CD4-positive, alpha-beta T cell (primary cell): ENCODE measurements at regions not wholly inside any gene's neighbourhood (a gene's known extent, or its start where the extent isn't known, plus 50 kb on each side); places are given as distances from the start of the nearest gene placed in this dataset.
"Not testable (repeated sequence)": the region's sequence is repeated elsewhere in the genome, so short reads cannot be mapped to it uniquely, and the experiment has no call there.

Experiments
- ATAC-seq: fragments of 200-7000 bp; cut with Tn5 transposase; one replicate; pipeline ENCODE4 v1.10.0; 2022; ENCODE audit warnings: mild to moderate bottlenecking; ENCODE audit not compliant: poor library complexity
- CTCF ChIA-PET: fragments of 350-600 bp; sonication (Branson Sonifier 250); formaldehyde crosslinking; loops from one replicate; lab custom pipeline; 2021; ENCODE audit warnings: antibody characterized with exemption, inconsistent platforms; lab: Charles Lee
- POLR2A ChIA-PET: fragments of 350-600 bp; sonication (Branson Sonifier 250); formaldehyde crosslinking; loops from one replicate; lab custom pipeline; 2021; ENCODE audit warnings: antibody characterized with exemption, inconsistent platforms; lab: Charles Lee
- DNase-seq, 14 experiments: peaks; one replicate each; pipeline ENCODE4 v3.0.0-alpha.2; 2013 to 2020; ENCODE audit warnings: mixed read lengths in 2 of 14
- H3K27ac ChIP-seq, 2 donors: one replicate each; pipeline versions ENCODE4 v1.5.1 to v1.7.0; 2013; ENCODE audit warnings: low read length in 2 of 2, low read depth in 1 of 2, mild to moderate bottlenecking in 1 of 2
- H3K27me3 ChIP-seq, 2 experiments: 1 replicate in 1 of 2; 2 replicates in 1 of 2; pipeline versions ENCODE4 v1.6.1 to v1.7.0; 2013; ENCODE audit warnings: low read length in 2 of 2, control low read depth in 1 of 2, mild to moderate bottlenecking in 1 of 2, moderate library complexity in 1 of 2; ENCODE audit not compliant: insufficient read depth in 2 of 2, control insufficient read depth in 1 of 2
- H3K36me3 ChIP-seq: one replicate; pipeline ENCODE4 v1.6.1; 2013; ENCODE audit warnings: low read length, control low read depth; ENCODE audit not compliant: insufficient read depth
- H3K4me1 ChIP-seq: one replicate; pipeline ENCODE4 v1.6.1; 2013; ENCODE audit warnings: low read length, control low read depth; ENCODE audit not compliant: insufficient read depth
- H3K4me3 ChIP-seq: one replicate; pipeline ENCODE4 v1.5.1; 2013; ENCODE audit warnings: mild to moderate bottlenecking, low read length, moderate library complexity
- H3K9me3 ChIP-seq, 2 experiments: 1 replicate in 1 of 2; 2 replicates in 1 of 2; pipeline versions ENCODE4 v1.6.1 to v1.7.0; 2013; ENCODE audit warnings: low read length in 2 of 2, mild to moderate bottlenecking in 2 of 2, control low read depth in 1 of 2, moderate library complexity in 1 of 2; ENCODE audit not compliant: control insufficient read depth in 1 of 2, insufficient read depth in 1 of 2
- H3K27ac Mint-ChIP-seq: one replicate; pipeline ENCODE4 v1.8.0; 2020; ENCODE audit warnings: mixed read lengths
- H3K27me3 Mint-ChIP-seq: one replicate; pipeline ENCODE4 v1.8.0; 2021; ENCODE audit warnings: mixed read lengths
- H3K36me3 Mint-ChIP-seq: one replicate; pipeline ENCODE4 v1.8.0; 2021; ENCODE audit warnings: low read depth, mixed read lengths
- H3K4me1 Mint-ChIP-seq: one replicate; pipeline ENCODE4 v1.8.0; 2021; ENCODE audit warnings: low read depth, mixed read lengths
- H3K4me3 Mint-ChIP-seq: one replicate; pipeline ENCODE4 v1.8.0; 2020; ENCODE audit warnings: mild to moderate bottlenecking, mixed read lengths
- H3K9me3 Mint-ChIP-seq: one replicate; pipeline ENCODE4 v1.8.0; 2020; ENCODE audit warnings: mixed read lengths
- CTCF ChIP-seq: fragments of 200-600 bp; IDR thresholded peaks from one replicate; pipeline ENCODE4 v1.8.0; 2022; ENCODE audit warnings: antibody characterized with exemption, mild to moderate bottlenecking
- intact Hi-C, 2 experiments: fragments of 100-400 bp; cut with DNase I in 1 of 2; cut with micrococcal nuclease in 1 of 2; formaldehyde crosslinking; loops; one replicate each; pipeline versions ENCODE4 v1.15.1 to v1.9.0; 2023 to 2025; cut with DNase I, micrococcal nuclease

GRCh38 chr22:22374579-22374978 lies 130.0 kb downstream of the VPREB1 start:
- Histone ChIP-seq H3K27me3 (peaks cover 0 to 10% of the 10 kb centered on the region in 2 experiments), H3K4me1 (no peaks in the 10 kb centered on the region), H3K9me3 (no peaks in the 10 kb centered on the region), H3K4me3 (no peak overlapping the region), H3K36me3 (no peaks in the 10 kb centered on the region), H3K27ac (no peak overlapping the region)
- Mint-ChIP-seq H3K36me3 (no peaks in the 10 kb centered on the region), H3K27me3 (peaks cover 40% of the 10 kb centered on the region), H3K4me1 (no peaks in the 10 kb centered on the region), H3K9me3 (no peaks in the 10 kb centered on the region), H3K4me3 (no peak overlapping the region), H3K27ac (no peak overlapping the region)
- DNase-seq: no peak
- no peak for TF ChIP-seq CTCF
- no peak for ATAC-seq
- intact Hi-C loops: no loop called here
- CTCF ChIA-PET: no interaction called here
- POLR2A ChIA-PET: no interaction called here

GRCh38 chr22:22375576-22376351 lies 131.2 kb downstream of the VPREB1 start:
- H3K27ac ChIP-seq: no peak overlapping the region
- intact Hi-C loops: loop anchor here (1.0 kb wide), 2 partner anchors 23 to 24 kb away; no protein-coding TSS in a partner anchor
- no peaks in the 10 kb centered on the region for H3K4me1 ChIP-seq
- DNase-seq: no peak
- H3K9me3 Mint-ChIP-seq: no peaks in the 10 kb centered on the region
- TF ChIP-seq CTCF: no peak
- ATAC-seq: no peak
- no peak overlapping the region for H3K4me3 Mint-ChIP-seq
- no peaks in the 10 kb centered on the region for H3K36me3 Mint-ChIP-seq
- no peaks in the 10 kb centered on the region for H3K36me3 ChIP-seq
- H3K27ac Mint-ChIP-seq: no peak overlapping the region
- peaks cover 0 to 8% of the 10 kb centered on the region in 2 experiments for H3K27me3 ChIP-seq
- H3K4me3 ChIP-seq: no peak overlapping the region
- no peaks in the 10 kb centered on the region for H3K9me3 ChIP-seq
- POLR2A ChIA-PET: no interaction called here
- CTCF ChIA-PET: no interaction called here
- no peaks in the 10 kb centered on the region for H3K4me1 Mint-ChIP-seq
- H3K27me3 Mint-ChIP-seq: peaks cover 46% of the 10 kb centered on the region

- H3K9me3 ChIP-seq: no peaks in the 10 kb centered on the region
- ATAC-seq (no peak), DNase-seq (no peak)
- H3K27ac ChIP-seq: no peak overlapping the region
- Mint-ChIP-seq H3K36me3 (no peaks in the 10 kb centered on the region), H3K4me3 (no peak overlapping the region), H3K4me1 (no peaks in the 10 kb centered on the region), H3K27ac (no peak overlapping the region), H3K27me3 (peaks cover 45% of the 10 kb centered on the region), H3K9me3 (no peaks in the 10 kb centered on the region)
- ChIA-PET POLR2A (no interaction called here), CTCF (no interaction called here)
- H3K4me1 ChIP-seq: no peaks in the 10 kb centered on the region
- TF ChIP-seq CTCF: no peak
- H3K27me3 ChIP-seq: peaks cover 0 to 5% of the 10 kb centered on the region in 2 experiments
- H3K4me3 ChIP-seq: no peak overlapping the region
- no peaks in the 10 kb centered on the region for H3K36me3 ChIP-seq
- intact Hi-C loops: no loop called here
Measured at GRCh38 chr22:22376352-22376706, 131.7 kb downstream of the VPREB1 start.

- intact Hi-C loops, POLR2A ChIA-PET, DNase-seq, H3K4me3 Mint-ChIP-seq, H3K9me3 Mint-ChIP-seq, H3K27me3 ChIP-seq, H3K4me1 Mint-ChIP-seq, CTCF ChIA-PET, ATAC-seq, H3K27ac Mint-ChIP-seq, H3K27ac ChIP-seq, H3K36me3 ChIP-seq, H3K36me3 Mint-ChIP-seq, H3K4me1 ChIP-seq, H3K4me3 ChIP-seq, H3K9me3 ChIP-seq: not testable (repeated sequence)
- peaks cover 45% of the 10 kb centered on the region for H3K27me3 Mint-ChIP-seq
Measured at GRCh38 chr22:22376884-22377283, 131.7 kb downstream of the ZNF280B start.
